PC-9 (cell line): ENCODE measurements at regions not wholly inside any gene's neighbourhood (a gene's known extent, or its start where the extent isn't known, plus 50 kb on each side); places are given as distances from the start of the nearest gene placed in this dataset.

Experiments
- BruUV-seq: library from RNA; stranded (reverse); fragments of 400-500 nt; replicated peaks from 2 replicates; lab custom pipeline; 2021; lab: Mats Ljungman, UMichigan
- CTCF ChIA-PET: fragments of 300-600 bp; sonication (Branson Sonifier 250); formaldehyde crosslinking; loops from one replicate; lab custom pipeline; 2022; ENCODE audit warnings: antibody characterized with exemption; lab: Charles Lee
- POLR2A ChIA-PET: fragments of 300-600 bp; sonication (Branson Sonifier 250); formaldehyde crosslinking; loops from one replicate; lab custom pipeline; 2022; ENCODE audit warnings: antibody characterized with exemption; ENCODE audit not compliant: unreplicated experiment; lab: Charles Lee
- DNase-seq, 2 experiments: peaks; one replicate each; pipeline versions ENCODE4 v3.0.0 to v3.0.0-alpha.2; 2015 to 2022; ENCODE audit warnings: mixed read lengths in 1 of 2
- H2AFZ ChIP-seq: fragments of 200-600 bp; sonication (generic); 2 replicates; pipeline ENCODE4 v1.8.1; 2017; ENCODE audit warnings: antibody characterized with exemption
- H3F3A ChIP-seq: fragments of 200-600 bp; sonication (generic); 2 replicates; pipeline ENCODE4 v1.8.1; 2017; ENCODE audit warnings: antibody characterized with exemption, mild to moderate bottlenecking, low read depth; ENCODE audit not compliant: insufficient read depth
- H3K27ac ChIP-seq: fragments of 200-600 bp; sonication (generic); 2 replicates; pipeline ENCODE4 v1.6.1; 2016; ENCODE audit warnings: mixed run types
- H3K27me3 ChIP-seq: fragments of 200-600 bp; sonication (generic); 2 replicates; pipeline ENCODE4 v1.6.1; 2016; ENCODE audit warnings: low read depth, mixed run types; ENCODE audit not compliant: insufficient read depth
- H3K36me3 ChIP-seq: fragments of 200-600 bp; sonication (generic); 2 replicates; pipeline ENCODE4 v1.6.1; 2016; ENCODE audit warnings: low read depth, mixed run types
- H3K4me1 ChIP-seq: fragments of 200-600 bp; sonication (generic); replicated peaks from 2 replicates; pipeline ENCODE4 v1.6.1; 2016; ENCODE audit warnings: mixed run types; ENCODE audit not compliant: insufficient read depth
- H3K4me2 ChIP-seq: fragments of 200-600 bp; sonication (generic); 2 replicates; pipeline ENCODE4 v1.6.1; 2017; ENCODE audit warnings: mixed run types
- H3K4me3 ChIP-seq: fragments of 200-600 bp; sonication (generic); 2 replicates; pipeline ENCODE4 v1.6.1; 2016; ENCODE audit warnings: mixed run types
- H3K79me2 ChIP-seq: fragments of 200-600 bp; sonication (generic); 2 replicates; pipeline ENCODE4 v1.6.1; 2017; ENCODE audit warnings: low read depth, mixed run types
- H3K9me2 ChIP-seq: fragments of 200-600 bp; sonication (generic); 2 replicates; pipeline ENCODE4 v1.8.1; 2017; ENCODE audit warnings: mild to moderate bottlenecking; ENCODE audit not compliant: insufficient read depth
- H3K9me3 ChIP-seq: fragments of 200-600 bp; sonication (generic); 2 replicates; pipeline ENCODE4 v1.8.1; 2016; ENCODE audit warnings: low read depth; ENCODE audit not compliant: insufficient read depth
- H4K20me1 ChIP-seq: fragments of 200-600 bp; sonication (generic); 2 replicates; pipeline ENCODE4 v1.8.1; 2017; ENCODE audit not compliant: insufficient read depth
- EZH2 ChIP-seq: fragments of 200-600 bp; sonication (generic); IDR thresholded peaks from 2 replicates; pipeline ENCODE4 v1.8.0; 2017; ENCODE audit warnings: antibody characterized with exemption, low read depth
- intact Hi-C: fragments of 100-400 bp; cut with micrococcal nuclease; formaldehyde crosslinking; loops from one replicate; pipeline ENCODE4 v1.10.0; 2022; ENCODE audit not compliant: unreplicated experiment
- TF ChIP-seq, protein P1 (sequence below): fragments of 200-600 bp; sonication (generic); conservative IDR thresholded peaks from 2 replicates; pipeline ENCODE4 v1.6.1; 2017; ENCODE audit warnings: mixed run types, antibody characterized with exemption, mild to moderate bottlenecking, moderate library complexity

DNA sequence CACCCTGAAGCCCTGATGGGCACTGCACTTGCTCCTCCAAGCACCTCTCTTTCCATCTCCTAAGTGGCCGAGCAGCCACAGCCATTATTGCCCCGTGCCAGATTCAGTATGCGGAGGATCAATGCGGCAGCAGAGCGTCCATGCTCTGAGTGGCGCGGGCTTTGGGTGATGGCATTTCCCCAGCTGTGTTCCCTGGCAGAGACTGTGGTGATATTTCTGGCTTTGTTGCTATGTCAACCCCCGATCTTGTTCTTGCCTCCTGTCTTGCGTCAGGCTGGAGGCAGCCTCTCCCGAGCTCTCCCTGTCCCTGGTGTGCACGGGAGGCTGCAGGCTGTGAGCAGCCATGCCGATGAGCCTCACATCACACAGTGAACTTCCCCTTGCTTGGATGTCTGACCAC is 1018.6 kb downstream of the TBC1D22A start:
- ChIA-PET CTCF (no interaction called here), POLR2A (no interaction called here)
- H3K27ac ChIP-seq, result no peak overlapping the region
- no peak overlapping the region for H3K4me3 ChIP-seq
- DNase-seq, result no peak
- no peaks in the 10 kb centered on the region for H4K20me1 ChIP-seq
- H3K9me3 ChIP-seq, result no peaks in the 10 kb centered on the region
- H3K36me3 ChIP-seq, result no peaks in the 10 kb centered on the region
- intact Hi-C loops, result no loop called here
- BruUV-seq, result no TSS peak
- TF ChIP-seq EZH2, result no peak
- TF ChIP-seq, protein P1, sequence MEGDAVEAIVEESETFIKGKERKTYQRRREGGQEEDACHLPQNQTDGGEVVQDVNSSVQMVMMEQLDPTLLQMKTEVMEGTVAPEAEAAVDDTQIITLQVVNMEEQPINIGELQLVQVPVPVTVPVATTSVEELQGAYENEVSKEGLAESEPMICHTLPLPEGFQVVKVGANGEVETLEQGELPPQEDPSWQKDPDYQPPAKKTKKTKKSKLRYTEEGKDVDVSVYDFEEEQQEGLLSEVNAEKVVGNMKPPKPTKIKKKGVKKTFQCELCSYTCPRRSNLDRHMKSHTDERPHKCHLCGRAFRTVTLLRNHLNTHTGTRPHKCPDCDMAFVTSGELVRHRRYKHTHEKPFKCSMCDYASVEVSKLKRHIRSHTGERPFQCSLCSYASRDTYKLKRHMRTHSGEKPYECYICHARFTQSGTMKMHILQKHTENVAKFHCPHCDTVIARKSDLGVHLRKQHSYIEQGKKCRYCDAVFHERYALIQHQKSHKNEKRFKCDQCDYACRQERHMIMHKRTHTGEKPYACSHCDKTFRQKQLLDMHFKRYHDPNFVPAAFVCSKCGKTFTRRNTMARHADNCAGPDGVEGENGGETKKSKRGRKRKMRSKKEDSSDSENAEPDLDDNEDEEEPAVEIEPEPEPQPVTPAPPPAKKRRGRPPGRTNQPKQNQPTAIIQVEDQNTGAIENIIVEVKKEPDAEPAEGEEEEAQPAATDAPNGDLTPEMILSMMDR, result no peak
- no peaks in the 10 kb centered on the region for H3K4me1 ChIP-seq
- H3K4me2 ChIP-seq, result no peak overlapping the region
- H3K27me3 ChIP-seq, result no peaks in the 10 kb centered on the region
- no peaks in the 10 kb centered on the region for H3K9me2 ChIP-seq
- H3F3A ChIP-seq, result no peaks in the 10 kb centered on the region
- H2AFZ ChIP-seq, result no peak overlapping the region
- H3K79me2 ChIP-seq, result no peaks in the 10 kb centered on the region

DNA sequence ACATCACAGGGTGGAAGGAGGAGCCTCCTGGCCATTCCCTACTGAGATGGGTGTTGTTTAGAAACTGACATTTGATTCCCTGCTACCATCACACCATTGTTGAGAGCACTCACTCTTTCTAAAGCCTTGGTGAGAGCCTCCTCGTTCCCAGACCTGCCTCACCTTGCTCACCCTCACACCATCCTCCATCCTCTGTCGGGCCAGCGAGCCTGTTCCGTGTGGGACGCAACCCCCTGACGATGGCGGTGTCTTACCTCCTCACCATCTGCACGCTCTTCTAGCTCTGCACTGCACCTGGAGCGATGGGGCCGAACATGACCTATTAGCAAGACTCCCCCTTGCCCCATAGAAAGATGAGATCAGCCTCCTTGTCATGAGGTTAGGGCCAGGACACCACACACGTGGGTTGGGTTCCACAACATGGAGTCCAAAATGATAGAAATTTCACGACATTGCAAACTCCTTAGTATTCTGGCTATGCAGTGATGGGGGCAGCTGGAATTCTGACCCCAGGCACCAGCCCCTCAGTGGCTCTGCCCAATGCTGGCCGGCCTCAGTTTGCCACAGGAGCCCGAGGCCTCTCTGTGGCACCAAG is 1017.9 kb downstream of the TBC1D22A start:
- no peak for TF ChIP-seq EZH2
- no peak overlapping the region for H3K4me2 ChIP-seq
- intact Hi-C loops, result no loop called here
- ChIA-PET POLR2A (no interaction called here), CTCF (no interaction called here)
- no peaks in the 10 kb centered on the region for H4K20me1 ChIP-seq
- no TSS peak for BruUV-seq
- no peak for DNase-seq
- H3F3A ChIP-seq, result no peaks in the 10 kb centered on the region
- no peaks in the 10 kb centered on the region for H3K4me1 ChIP-seq
- H3K27me3 ChIP-seq, result no peaks in the 10 kb centered on the region
- no peaks in the 10 kb centered on the region for H3K9me3 ChIP-seq
- H3K9me2 ChIP-seq, result no peaks in the 10 kb centered on the region
- no peaks in the 10 kb centered on the region for H3K79me2 ChIP-seq
- H2AFZ ChIP-seq, result no peak overlapping the region
- H3K27ac ChIP-seq, result no peak overlapping the region
- no peaks in the 10 kb centered on the region for H3K36me3 ChIP-seq
- no peak overlapping the region for H3K4me3 ChIP-seq

- BruUV-seq, result no TSS peak
- Histone ChIP-seq H3K4me3 (no peak overlapping the region), H2AFZ (no peak overlapping the region), H3K4me2 (no peak overlapping the region), H3K79me2 (no peaks in the 10 kb centered on the region), H3F3A (no peaks in the 10 kb centered on the region), H3K36me3 (no peaks in the 10 kb centered on the region), H3K4me1 (no peaks in the 10 kb centered on the region), H3K27ac (no peak overlapping the region), H4K20me1 (no peaks in the 10 kb centered on the region), H3K27me3 (no peaks in the 10 kb centered on the region), H3K9me2 (no peaks in the 10 kb centered on the region), H3K9me3 (no peaks in the 10 kb centered on the region)
- no peak for TF ChIP-seq EZH2
- TF ChIP-seq, protein P1, result no peak
- intact Hi-C loops, result no loop called here
- CTCF ChIA-PET, result no interaction called here
- POLR2A ChIA-PET, result no interaction called here
- no peak for DNase-seq
Observed at GRCh38 chr22:47779474-47779873, 1017.0 kb downstream of the TBC1D22A start.

GRCh38 chr22:47778160-47778658 is 1015.8 kb downstream of the TBC1D22A start:
- Histone ChIP-seq H3K27ac (no peak overlapping the region), H3K36me3 (no peaks in the 10 kb centered on the region), H3K27me3 (no peaks in the 10 kb centered on the region), H3K9me2 (no peaks in the 10 kb centered on the region), H2AFZ (no peak overlapping the region), H3K4me2 (no peak overlapping the region), H3K9me3 (no peaks in the 10 kb centered on the region), H3K4me1 (no peaks in the 10 kb centered on the region), H4K20me1 (no peaks in the 10 kb centered on the region), H3K79me2 (no peaks in the 10 kb centered on the region), H3K4me3 (no peak overlapping the region), H3F3A (no peaks in the 10 kb centered on the region)
- no peak for DNase-seq
- intact Hi-C loops, result no loop called here
- ChIA-PET POLR2A (no interaction called here), CTCF (no interaction called here)
- no TSS peak for BruUV-seq
- TF ChIP-seq EZH2, result no peak
- TF ChIP-seq, protein P1, result no peak
